ENCODE measurements at regions not wholly inside any gene's neighbourhood (a gene's known extent, or its start where the extent isn't known, plus 50 kb on each side); places are given as distances from the start of the nearest gene placed in this dataset.

GRCh38 chr5:124195411-124195810 lies 551.0 kb downstream of the ZNF608 start:
- Histone ChIP-seq H3K36me3 (no peaks in the 10 kb centered on the region), H3K4me3 (no peak overlapping the region), H3K27ac (no peak overlapping the region), H3K9me3 (no peaks in the 10 kb centered on the region), H3K4me1 (ENCODE audit: control insufficient read depth in 1 of 2, low read depth in 2 of 2) (no peaks in the 10 kb centered on the region), H3K27me3 (replicated peaks; ENCODE audit: insufficient read depth) (no peaks in the 10 kb centered on the region)
- ATAC-seq (ENCODE audit: insufficient number of reproducible peaks, low FRiP score, low read depth) (no peak), DNase-seq (ENCODE audit: low spot score) (no peak)
- no peak for TF ChIP-seq CTCF (IDR thresholded peaks at IDR 0.05)

- Histone ChIP-seq H3K27ac (no peak overlapping the region), H3K4me1 (ENCODE audit: control insufficient read depth in 1 of 2, low read depth in 2 of 2) (no peaks in the 10 kb centered on the region), H3K36me3 (no peaks in the 10 kb centered on the region), H3K4me3 (no peak overlapping the region), H3K9me3 (no peaks in the 10 kb centered on the region), H3K27me3 (replicated peaks; ENCODE audit: insufficient read depth) (no peaks in the 10 kb centered on the region)
- DNase-seq (ENCODE audit: low spot score) (no peak), ATAC-seq (ENCODE audit: insufficient number of reproducible peaks, low FRiP score, low read depth) (no peak)
- no peak for TF ChIP-seq CTCF (IDR thresholded peaks at IDR 0.05)
These were observed 552.2 kb downstream of the ZNF608 start for GRCh38 chr5:124194282-124194681.

- Histone ChIP-seq H3K4me3 (no peak overlapping the region), H3K4me1 (ENCODE audit: control insufficient read depth in 1 of 2, low read depth in 2 of 2) (no peaks in the 10 kb centered on the region), H3K36me3 (no peaks in the 10 kb centered on the region), H3K9me3 (no peaks in the 10 kb centered on the region), H3K27me3 (replicated peaks; ENCODE audit: insufficient read depth) (no peaks in the 10 kb centered on the region), H3K27ac (no peak overlapping the region)
- DNase-seq (ENCODE audit: low spot score) (no peak), ATAC-seq (ENCODE audit: insufficient number of reproducible peaks, low FRiP score, low read depth) (no peak)
- TF ChIP-seq CTCF (IDR thresholded peaks at IDR 0.05) = no peak
These were observed 553.1 kb downstream of the ZNF608 start for GRCh38 chr5:124193371-124193789.

- H3K9me3 ChIP-seq = no peaks in the 10 kb centered on the region
- H3K27me3 ChIP-seq (replicated peaks; ENCODE audit: insufficient read depth) = no peaks in the 10 kb centered on the region
- TF ChIP-seq CTCF (IDR thresholded peaks at IDR 0.05) = no peak
- ATAC-seq (ENCODE audit: insufficient number of reproducible peaks, low FRiP score, low read depth) (no peak), DNase-seq (ENCODE audit: low spot score) (no peak)
- no peak overlapping the region for H3K4me3 ChIP-seq
- H3K4me1 ChIP-seq (ENCODE audit: control insufficient read depth in 1 of 2, low read depth in 2 of 2) = no peaks in the 10 kb centered on the region
- no peaks in the 10 kb centered on the region for H3K36me3 ChIP-seq
- no peak overlapping the region for H3K27ac ChIP-seq
These were observed 553.7 kb downstream of the ZNF608 start for GRCh38 chr5:124192716-124193115.

- Histone ChIP-seq H3K9me3 (no peaks in the 10 kb centered on the region), H3K27ac (no peak overlapping the region), H3K4me3 (no peak overlapping the region), H3K36me3 (no peaks in the 10 kb centered on the region), H3K27me3 (replicated peaks; ENCODE audit: insufficient read depth) (no peaks in the 10 kb centered on the region), H3K4me1 (ENCODE audit: control insufficient read depth in 1 of 2, low read depth in 2 of 2) (no peaks in the 10 kb centered on the region)
- DNase-seq (ENCODE audit: low spot score) (no peak), ATAC-seq (ENCODE audit: insufficient number of reproducible peaks, low FRiP score, low read depth) (no peak)
- no peak for TF ChIP-seq CTCF (IDR thresholded peaks at IDR 0.05)
These were observed 560.7 kb downstream of the ZNF608 start for GRCh38 chr5:124185716-124186115.

Measured in thoracic aorta (tissue), 2 donors.